GM18511 (cell line): ENCODE measurements at regions not wholly inside any gene's neighbourhood (a gene's known extent, or its start where the extent isn't known, plus 50 kb on each side); places are given as distances from the start of the nearest gene placed in this dataset.
A peak's percentile ranks its signal among the peaks of the same experiment; 100 is the strongest.

Experiments used
- ATAC-seq: cut with Tn5 transposase; IDR thresholded peaks from one replicate; pipeline ENCODE4 v1.9.1; 2021; ENCODE audit warnings: mild to moderate bottlenecking, moderate library complexity; ENCODE audit not compliant: unreplicated experiment

DNA sequence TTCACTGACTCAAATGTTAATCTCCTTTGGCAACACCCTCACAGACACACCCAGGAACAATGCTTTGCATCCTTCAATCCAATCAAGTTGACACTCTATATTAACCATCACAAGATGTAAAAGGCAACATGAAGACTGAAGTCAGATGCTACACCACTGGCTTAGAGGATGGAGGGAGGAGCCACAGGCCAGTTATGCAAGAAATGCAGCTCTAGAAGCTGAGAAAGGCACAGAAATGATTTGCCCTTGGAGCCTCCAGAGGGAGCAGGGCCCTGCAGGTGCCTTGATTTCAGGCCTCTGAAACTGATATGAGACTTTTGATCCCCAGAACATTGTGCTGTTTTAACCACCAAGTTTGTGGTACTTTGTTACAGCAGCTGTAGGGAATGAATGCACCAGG, 276.3 kb downstream of the KCNS3 start:
- ATAC-seq: no peak

DNA sequence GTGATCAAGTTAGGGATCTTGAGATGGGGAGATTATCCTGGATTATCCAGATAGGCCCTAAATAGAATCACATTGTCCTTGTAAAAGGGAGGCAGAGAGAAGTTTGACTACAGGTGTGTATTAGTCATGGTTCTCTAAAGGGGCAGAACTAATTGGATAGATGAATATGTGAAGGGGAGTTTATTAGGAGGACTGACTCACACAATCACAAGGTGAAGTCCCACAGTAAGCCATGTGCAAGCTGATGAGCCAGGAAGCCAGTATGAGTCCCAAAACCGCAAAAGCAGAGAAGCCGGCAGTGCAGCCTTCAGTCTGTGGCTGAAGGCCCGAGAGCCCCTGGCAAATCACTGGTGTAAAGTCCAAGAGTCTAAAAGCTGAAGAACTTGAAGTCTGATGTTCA, 275.8 kb downstream of the KCNS3 start:
- no peak for ATAC-seq

- no peak for ATAC-seq
Observed at GRCh38 chr2:18153741-18154140, 275.3 kb downstream of the KCNS3 start.

GRCh38 chr2:18151237-18151636, 272.8 kb downstream of the KCNS3 start:
- no peak for ATAC-seq

DNA sequence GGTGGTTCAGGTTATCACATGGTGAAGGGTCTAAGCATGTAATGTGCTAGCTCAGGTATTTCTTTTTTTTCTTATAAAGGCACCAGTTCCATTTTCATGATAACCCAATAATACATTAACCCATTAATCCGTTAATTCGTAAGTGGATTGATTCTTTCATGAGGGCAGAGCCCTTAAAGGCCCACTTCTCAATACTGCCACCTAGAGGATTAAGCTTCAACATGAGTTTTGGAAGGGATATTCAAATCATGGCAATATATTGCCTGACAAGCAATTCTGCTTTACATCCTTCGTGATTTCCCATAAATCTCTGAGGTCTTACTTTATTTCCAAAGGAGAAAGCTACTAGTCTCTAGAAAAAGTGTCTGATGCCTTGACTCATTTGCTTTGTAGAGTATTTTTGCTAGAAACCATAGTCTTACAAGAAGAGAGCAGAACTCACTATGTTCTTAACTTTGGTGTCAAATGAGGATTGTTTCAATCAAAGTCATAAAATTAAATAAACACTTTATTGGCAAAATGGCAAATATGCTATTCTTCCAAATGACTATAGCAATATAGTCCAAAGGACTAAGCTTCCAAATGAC, 271.3 kb downstream of the KCNS3 start:
- ATAC-seq: peak; percentile 85

GRCh38 chr2:18136881-18137475, 258.5 kb downstream of the KCNS3 start:
- no peak for ATAC-seq

DNA sequence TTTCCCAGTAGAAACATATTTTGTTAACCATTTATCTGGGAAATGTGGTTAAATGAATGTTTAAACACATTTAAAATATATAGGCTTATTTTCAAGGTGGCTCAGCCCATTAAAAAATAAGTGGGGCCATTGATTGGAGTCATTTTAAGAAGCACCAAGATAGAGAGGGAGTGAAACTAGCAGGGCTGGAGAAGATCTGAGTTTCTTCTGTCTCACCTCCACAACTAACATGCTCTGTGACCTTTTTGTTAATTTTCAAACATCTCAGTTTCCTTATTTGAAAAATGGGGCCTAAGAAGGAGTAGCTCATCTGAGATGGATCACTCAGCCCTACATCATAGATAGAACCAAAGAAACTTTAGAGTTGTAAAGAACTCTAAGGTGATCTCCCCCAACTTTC, 254.8 kb downstream of the KCNS3 start:
- ATAC-seq: peak; percentile 42

- peak; percentile 71 for ATAC-seq
Observed at GRCh38 chr2:18132697-18133096, 254.2 kb downstream of the KCNS3 start.

GRCh38 chr2:18131761-18132160, 253.3 kb downstream of the KCNS3 start:
- no peak for ATAC-seq

- ATAC-seq: no peak
Observed at GRCh38 chr2:18129348-18129747, 250.9 kb downstream of the KCNS3 start.

GRCh38 chr2:18125303-18125702, 246.8 kb downstream of the KCNS3 start:
- no peak for ATAC-seq

GRCh38 chr2:18124116-18124835, 245.8 kb downstream of the KCNS3 start:
- no peak for ATAC-seq

- peak; percentile 84 for ATAC-seq
Observed at GRCh38 chr2:18123577-18123976, 245.1 kb downstream of the KCNS3 start.

DNA sequence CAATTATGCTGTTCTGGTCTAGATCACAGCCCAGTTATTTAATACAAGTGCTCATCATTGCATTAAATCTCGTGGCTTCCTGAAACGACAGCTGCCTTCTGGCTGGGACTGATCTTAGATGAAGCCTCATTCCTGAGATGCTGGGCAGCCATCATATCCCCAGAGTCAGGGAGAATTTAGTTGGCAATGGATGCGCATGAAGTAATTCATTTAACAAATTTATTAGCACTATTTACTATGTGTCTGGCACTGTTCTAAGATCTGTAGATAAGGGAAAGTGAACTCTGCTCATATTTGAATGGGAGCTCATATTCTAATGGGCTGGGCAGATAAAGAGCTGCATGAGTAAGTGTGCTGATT, 244.7 kb downstream of the KCNS3 start:
- peak; percentile 11 for ATAC-seq

DNA sequence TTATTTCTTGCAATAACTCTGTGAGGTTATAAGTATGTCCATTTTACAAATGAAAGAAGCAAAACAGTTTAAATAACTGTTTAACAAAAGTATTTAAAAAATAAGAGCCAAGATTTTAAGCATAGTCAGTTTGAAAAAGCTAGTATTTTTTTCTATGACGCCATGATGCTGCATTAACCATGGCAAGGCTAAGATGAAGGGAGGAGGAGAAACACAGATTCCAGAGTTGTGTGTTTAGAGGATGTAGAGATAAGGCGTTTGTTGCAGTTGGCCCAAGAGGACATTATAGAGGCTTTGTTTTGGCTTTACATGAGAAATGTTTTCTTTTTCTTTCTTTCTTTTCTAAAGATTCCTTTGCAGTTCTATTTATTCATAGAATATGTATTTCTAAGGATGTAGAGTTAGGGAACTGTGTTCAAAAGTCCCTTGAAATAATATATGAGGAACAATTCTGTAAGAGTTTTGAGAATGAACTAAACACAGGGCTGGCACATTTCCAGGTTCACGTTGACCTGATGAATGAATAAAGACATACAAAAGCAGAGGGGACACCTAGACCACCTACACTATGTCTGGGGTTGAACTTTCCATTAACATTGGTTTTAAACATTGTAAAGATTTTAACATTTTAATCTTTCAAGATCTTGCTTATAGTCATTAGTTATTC, 244.2 kb downstream of the KCNS3 start:
- ATAC-seq: no peak

GRCh38 chr2:18119883-18120282, 241.4 kb downstream of the KCNS3 start:
- ATAC-seq: no peak

GRCh38 chr2:18118703-18119102, 240.2 kb downstream of the KCNS3 start:
- ATAC-seq: no peak

GRCh38 chr2:18117592-18117991, 239.1 kb downstream of the KCNS3 start:
- ATAC-seq: peak; percentile 94

DNA sequence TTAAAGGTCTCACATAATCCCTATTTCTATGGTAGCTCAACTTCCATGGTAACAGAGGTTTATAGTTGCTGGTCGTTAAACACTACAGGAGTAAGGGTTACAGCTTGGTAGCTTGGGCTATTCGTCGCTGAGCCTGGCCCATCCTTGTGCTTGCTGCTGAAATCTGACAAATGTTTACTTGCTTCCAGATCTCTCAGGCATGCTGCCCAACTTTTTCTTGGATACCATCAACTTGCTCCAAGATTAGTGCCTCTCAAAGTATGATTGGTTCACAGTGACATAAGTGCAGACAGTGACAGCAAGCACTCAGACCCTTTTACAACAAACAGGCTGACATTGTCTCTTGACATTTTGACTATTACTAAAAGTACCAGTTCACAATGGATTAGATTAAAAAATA, 231.8 kb downstream of the KCNS3 start:
- ATAC-seq: no peak

- peak; percentile 63 for ATAC-seq
Observed at GRCh38 chr2:18106841-18107240, 228.4 kb downstream of the KCNS3 start.

GRCh38 chr2:18105929-18106328, 227.5 kb downstream of the KCNS3 start:
- ATAC-seq: no peak
